B cell (primary cell): ENCODE measurements at regions not wholly inside any gene's neighbourhood (a gene's known extent, or its start where the extent isn't known, plus 50 kb on each side); places are given as distances from the start of the nearest gene placed in this dataset.

ENCODE experiments used
- ATAC-seq: fragments of 200-7000 bp; cut with Tn5 transposase; one replicate; pipeline ENCODE4 v1.10.0; 2021; ENCODE audit warnings: low read depth, mild to moderate bottlenecking, moderate number of reproducible peaks, moderate library complexity
- CTCF ChIA-PET: fragments of 350-600 bp; sonication (Branson Sonifier 250); formaldehyde crosslinking; loops from one replicate; lab custom pipeline; 2021; ENCODE audit warnings: antibody characterized with exemption, inconsistent platforms; lab: Charles Lee
- POLR2A ChIA-PET: fragments of 350-600 bp; sonication (Branson Sonifier 250); formaldehyde crosslinking; loops from one replicate; lab custom pipeline; 2021; ENCODE audit warnings: antibody characterized with exemption; lab: Charles Lee
- DNase-seq: peaks from one replicate; pipeline ENCODE4 v3.0.0; 2013
- H2AFZ ChIP-seq: 2 replicates; pipeline ENCODE4 v1.6.1; 2012; ENCODE audit warnings: mild to moderate bottlenecking, low read depth, low read length; ENCODE audit not compliant: insufficient read depth, poor library complexity, severe bottlenecking
- H3K27ac ChIP-seq, 2 donors: 1 replicate in 1 of 2; 2 replicates in 1 of 2; pipeline ENCODE4 v1.5.1; 2012 to 2013; ENCODE audit warnings: low read length in 2 of 2, mild to moderate bottlenecking in 2 of 2, moderate library complexity in 1 of 2
- H3K27me3 ChIP-seq, 4 experiments: fragments of 200-600 bp in 1 of 4; sonication (generic) in 1 of 4; replicated peaks in 1 of 4; 1 replicate in 2 of 4; 2 replicates in 2 of 4; pipeline versions ENCODE4 v1.6.1 to v1.7.0; 2013 to 2016; ENCODE audit warnings: low read length in 3 of 4, mild to moderate bottlenecking in 2 of 4, mixed read lengths in 1 of 4, moderate library complexity in 1 of 4; ENCODE audit not compliant: insufficient read depth in 4 of 4, control insufficient read depth in 3 of 4; ENCODE audit errors: control extremely low read depth in 1 of 4
- H3K36me3 ChIP-seq, 2 experiments: replicated peaks in 1 of 2; 1 replicate in 1 of 2; 2 replicates in 1 of 2; pipeline versions ENCODE4 v1.6.1 to v1.7.1; 2013; ENCODE audit warnings: low read length in 1 of 2; ENCODE audit not compliant: insufficient read depth in 2 of 2, control insufficient read depth in 1 of 2; ENCODE audit errors: control extremely low read depth in 1 of 2, extremely low read depth in 1 of 2
- H3K4me1 ChIP-seq, 2 donors: fragments of 200-600 bp in 1 of 2; sonication (generic) in 1 of 2; 1 replicate in 1 of 2; 2 replicates in 1 of 2; pipeline versions ENCODE4 v1.5.1 to v1.6.1; 2013 to 2017; ENCODE audit warnings: low read length in 2 of 2; ENCODE audit not compliant: control insufficient read depth in 2 of 2, insufficient read depth in 2 of 2
- H3K4me2 ChIP-seq: replicated peaks from 2 replicates; pipeline ENCODE3; 2012; ENCODE audit warnings: mild to moderate bottlenecking, low read depth, low read length; ENCODE audit not compliant: poor library complexity, severe bottlenecking
- H3K4me3 ChIP-seq, 5 experiments: fragments of 200-600 bp in 1 of 5; sonication (generic) in 1 of 5; 1 replicate in 3 of 5; 2 replicates in 2 of 5; pipeline versions ENCODE4 v1.5.1 to v1.7.0; 2011 to 2016; ENCODE audit warnings: low read length in 4 of 5, mild to moderate bottlenecking in 4 of 5, low read depth in 2 of 5, control low read depth in 1 of 5, moderate library complexity in 1 of 5; ENCODE audit not compliant: insufficient read depth in 1 of 5; ENCODE audit errors: control extremely low read depth in 1 of 5, extremely low read depth in 1 of 5
- H3K79me2 ChIP-seq: fragments of 200-600 bp; sonication (generic); one replicate; pipeline ENCODE4 v1.6.0; 2016; ENCODE audit warnings: low read length; ENCODE audit not compliant: control insufficient read depth, insufficient read depth
- H3K9ac ChIP-seq: fragments of 200-600 bp; sonication (generic); 2 replicates; pipeline ENCODE4 v1.6.1; 2017; ENCODE audit warnings: mild to moderate bottlenecking, low read length, moderate library complexity
- H3K9me3 ChIP-seq, 3 donors: one replicate each; pipeline versions ENCODE4 v1.6.1 to v1.7.1; 2013; ENCODE audit warnings: low read length in 2 of 3; ENCODE audit not compliant: control insufficient read depth in 2 of 3, insufficient read depth in 1 of 3; ENCODE audit errors: control extremely low read depth in 1 of 3
- H4K20me1 ChIP-seq: 2 replicates; pipeline ENCODE4 v1.6.0; 2012; ENCODE audit warnings: mild to moderate bottlenecking, low read length; ENCODE audit not compliant: insufficient read depth, control insufficient read depth, poor library complexity, severe bottlenecking
- H3K27ac Mint-ChIP-seq: one replicate; pipeline ENCODE4 v1.8.0; 2021; ENCODE audit warnings: mixed read lengths
- H3K27me3 Mint-ChIP-seq: one replicate; pipeline ENCODE4 v1.8.0; 2021; ENCODE audit warnings: mixed read lengths
- H3K4me1 Mint-ChIP-seq: one replicate; pipeline ENCODE4 v1.8.0; 2021; ENCODE audit warnings: mixed read lengths
- H3K4me3 Mint-ChIP-seq: one replicate; pipeline ENCODE4 v1.8.0; 2021; ENCODE audit warnings: mixed read lengths
- H3K9me3 Mint-ChIP-seq: one replicate; pipeline ENCODE4 v1.8.0; 2022; ENCODE audit warnings: mixed read lengths; ENCODE audit not compliant: insufficient read depth
- EZH2 ChIP-seq: IDR thresholded peaks from 2 replicates; pipeline ENCODE4 v1.6.1; 2012; ENCODE audit warnings: borderline replicate concordance, low read depth, mild to moderate bottlenecking, moderate library complexity, low read length; ENCODE audit not compliant: insufficient read depth, poor library complexity, severe bottlenecking
- WGBS: methylation state at CpG from one replicate; pipeline ENCODE4 v1.1.5; 2013; ENCODE audit warnings: missing lambda C conversion rate; ENCODE audit not compliant: insufficient coverage; 5-methylcytosine and 5-hydroxymethylcytosine counted together
- intact Hi-C: fragments of 100-400 bp; cut with micrococcal nuclease; formaldehyde crosslinking; loops from one replicate; pipeline ENCODE4 v1.10.0; 2022
- TF ChIP-seq, protein P1 (sequence below): fragments of 200-600 bp; IDR thresholded peaks from one replicate; pipeline ENCODE4 v1.8.0; 2022; ENCODE audit warnings: antibody characterized with exemption, mild to moderate bottlenecking

DNA sequence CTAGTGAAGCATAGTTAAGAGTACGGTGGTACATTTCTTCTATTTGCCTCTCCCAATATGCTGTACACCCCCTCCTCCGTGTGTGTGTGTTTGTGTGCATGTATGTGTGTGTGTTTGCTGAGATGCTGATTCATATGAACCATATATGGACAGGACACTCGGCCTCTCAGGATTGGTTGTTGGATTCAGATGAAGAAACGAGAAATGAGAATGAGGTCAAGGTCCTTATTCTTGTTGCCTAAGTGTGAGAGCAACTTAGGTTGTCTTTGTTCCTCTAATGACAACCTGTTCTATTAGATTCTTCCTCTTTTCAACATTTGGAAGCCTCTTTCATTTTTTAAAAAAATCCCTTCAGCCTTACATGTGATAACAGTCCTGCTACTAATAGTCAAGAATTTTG is 1387.6 kb downstream of the STIM2 start:
- POLR2A ChIA-PET = no interaction called here
- Histone ChIP-seq H3K27ac (no peak overlapping the region), H3K4me2 (no peak overlapping the region), H3K27me3 (no peaks in the 10 kb centered on the region), H2AFZ (no peak overlapping the region), H3K9me3 (no peaks in the 10 kb centered on the region), H3K9ac (no peak overlapping the region), H4K20me1 (no peaks in the 10 kb centered on the region), H3K4me3 (no peak overlapping the region), H3K79me2 (no peaks in the 10 kb centered on the region), H3K36me3 (no peaks in the 10 kb centered on the region), H3K4me1 (no peaks in the 10 kb centered on the region)
- intact Hi-C loops = no loop called here
- no peaks in the 10 kb centered on the region for H3K27me3 Mint-ChIP-seq
- ATAC-seq (no peak), DNase-seq (no peak)
- no peak overlapping the region for H3K27ac Mint-ChIP-seq
- no peaks in the 10 kb centered on the region for H3K4me1 Mint-ChIP-seq
- WGBS = 71% methylated on average over 2 of the region's 4 CpGs
- no peak overlapping the region for H3K4me3 Mint-ChIP-seq
- CTCF ChIA-PET = no interaction called here
- no peak for TF ChIP-seq EZH2
- TF ChIP-seq, protein P1, sequence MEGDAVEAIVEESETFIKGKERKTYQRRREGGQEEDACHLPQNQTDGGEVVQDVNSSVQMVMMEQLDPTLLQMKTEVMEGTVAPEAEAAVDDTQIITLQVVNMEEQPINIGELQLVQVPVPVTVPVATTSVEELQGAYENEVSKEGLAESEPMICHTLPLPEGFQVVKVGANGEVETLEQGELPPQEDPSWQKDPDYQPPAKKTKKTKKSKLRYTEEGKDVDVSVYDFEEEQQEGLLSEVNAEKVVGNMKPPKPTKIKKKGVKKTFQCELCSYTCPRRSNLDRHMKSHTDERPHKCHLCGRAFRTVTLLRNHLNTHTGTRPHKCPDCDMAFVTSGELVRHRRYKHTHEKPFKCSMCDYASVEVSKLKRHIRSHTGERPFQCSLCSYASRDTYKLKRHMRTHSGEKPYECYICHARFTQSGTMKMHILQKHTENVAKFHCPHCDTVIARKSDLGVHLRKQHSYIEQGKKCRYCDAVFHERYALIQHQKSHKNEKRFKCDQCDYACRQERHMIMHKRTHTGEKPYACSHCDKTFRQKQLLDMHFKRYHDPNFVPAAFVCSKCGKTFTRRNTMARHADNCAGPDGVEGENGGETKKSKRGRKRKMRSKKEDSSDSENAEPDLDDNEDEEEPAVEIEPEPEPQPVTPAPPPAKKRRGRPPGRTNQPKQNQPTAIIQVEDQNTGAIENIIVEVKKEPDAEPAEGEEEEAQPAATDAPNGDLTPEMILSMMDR = no peak
- no peaks in the 10 kb centered on the region for H3K9me3 Mint-ChIP-seq

DNA sequence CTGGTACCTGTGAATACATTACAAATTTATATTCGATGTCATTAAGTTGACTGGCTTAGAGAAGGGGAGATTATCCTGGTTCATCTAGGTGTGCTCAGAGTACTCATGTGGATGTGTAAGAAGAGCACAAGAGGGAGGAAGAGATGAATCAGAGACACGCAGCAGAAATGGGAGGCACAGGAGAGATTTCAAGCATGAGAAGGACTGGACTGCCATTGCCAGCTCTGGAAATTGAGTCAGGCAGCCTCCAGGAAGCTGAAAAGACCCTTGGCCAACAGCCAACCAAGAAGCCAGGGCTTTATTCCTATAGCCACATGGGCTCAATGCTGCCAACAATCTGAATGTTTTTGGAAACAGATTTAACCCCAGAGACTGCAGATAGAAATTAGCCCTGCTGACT is 1390.0 kb downstream of the STIM2 start:
- Mint-ChIP-seq H3K4me1 (no peaks in the 10 kb centered on the region), H3K9me3 (no peaks in the 10 kb centered on the region), H3K27me3 (no peaks in the 10 kb centered on the region), H3K27ac (no peak overlapping the region), H3K4me3 (no peak overlapping the region)
- 94% methylated on average over 2 of the region's 2 CpGs for WGBS
- H3K4me2 ChIP-seq = no peak overlapping the region
- H3K4me3 ChIP-seq = no peak overlapping the region
- H3K9ac ChIP-seq = no peak overlapping the region
- H4K20me1 ChIP-seq = no peaks in the 10 kb centered on the region
- TF ChIP-seq EZH2 = no peak
- TF ChIP-seq, protein P1 = no peak
- no peaks in the 10 kb centered on the region for H3K4me1 ChIP-seq
- H3K27ac ChIP-seq = no peak overlapping the region
- peaks cover 0 to 7% (median 0%) of the 10 kb centered on the region in 3 donors for H3K9me3 ChIP-seq
- H2AFZ ChIP-seq = no peak overlapping the region
- no peak for ATAC-seq
- DNase-seq = no peak
- ChIA-PET CTCF (interaction anchor here (0.6 kb wide), 1 partner anchor 18 kb away, joined by 3 read pairs; no protein-coding TSS in a partner anchor), POLR2A (no interaction called here)
- H3K79me2 ChIP-seq = no peaks in the 10 kb centered on the region
- H3K27me3 ChIP-seq = no peaks in the 10 kb centered on the region
- no peaks in the 10 kb centered on the region for H3K36me3 ChIP-seq
- intact Hi-C loops = no loop called here
